Fibroblast of the aortic adventitia (primary cell): ENCODE measurements at regions not wholly inside any gene's neighbourhood (a gene's known extent, or its start where the extent isn't known, plus 50 kb on each side); places are given as distances from the start of the nearest gene placed in this dataset.

Experiments used
- DNase-seq: peaks from one replicate; pipeline ENCODE4 v3.0.0-alpha.2; 2010; ENCODE audit warnings: low read depth
- H3K4me3 ChIP-seq: 2 replicates; pipeline ENCODE4 v1.5.1; 2011; ENCODE audit warnings: low read depth, mild to moderate bottlenecking, control low read depth, low read length, moderate library complexity
- CTCF ChIP-seq: IDR thresholded peaks from 2 replicates; pipeline ENCODE4 v1.5.1; 2011; ENCODE audit warnings: mild to moderate bottlenecking, low read length, control low read depth, inconsistent platforms; ENCODE audit not compliant: insufficient read depth

- no peak overlapping the region for H3K4me3 ChIP-seq
- no peak for DNase-seq
Observed at GRCh38 chr2:15812187-15812780, 128.1 kb upstream of the MYCN start.

GRCh38 chr2:15813481-15814266, 126.7 kb upstream of the MYCN start:
- TF ChIP-seq CTCF: no peak

More at GRCh38 chr2:15812187-15812780, 128.1 kb upstream of the MYCN start:
- TF ChIP-seq CTCF: no peak

GRCh38 chr2:15814403-15814802, 125.9 kb upstream of the MYCN start:
- no peak for DNase-seq
- TF ChIP-seq CTCF: no peak

More at GRCh38 chr2:15813481-15814266, 126.7 kb upstream of the MYCN start:
- no peak overlapping the region for H3K4me3 ChIP-seq
- no peak for DNase-seq

GRCh38 chr2:15814946-15815345, 125.4 kb upstream of the MYCN start:
- H3K4me3 ChIP-seq: no peak overlapping the region
- no peak for TF ChIP-seq CTCF

More at GRCh38 chr2:15814403-15814802, 125.9 kb upstream of the MYCN start:
- H3K4me3 ChIP-seq: no peak overlapping the region

GRCh38 chr2:15816226-15816625, 124.1 kb upstream of the MYCN start:
- H3K4me3 ChIP-seq: no peak overlapping the region
- no peak for TF ChIP-seq CTCF
- DNase-seq: no peak

More at GRCh38 chr2:15814946-15815345, 125.4 kb upstream of the MYCN start:
- no peak for DNase-seq

- DNase-seq: no peak
- no peak overlapping the region for H3K4me3 ChIP-seq
- TF ChIP-seq CTCF: no peak
Observed at GRCh38 chr2:15816674-15817406, 123.5 kb upstream of the MYCN start.
